Keratinocyte (primary cell): ENCODE measurements at regions not wholly inside any gene's neighbourhood (a gene's known extent, or its start where the extent isn't known, plus 50 kb on each side); places are given as distances from the start of the nearest gene placed in this dataset.
"Not testable (repeated sequence)": the region's sequence is repeated elsewhere in the genome, so short reads cannot be mapped to it uniquely, and the experiment has no call there.

Source experiments
- DNase-seq: peaks from one replicate; pipeline ENCODE4 v3.0.0-alpha.2; 2011; ENCODE audit warnings: low read depth, missing footprints, low spot score
- FAIRE-seq: peaks from 2 replicates; lab custom pipeline; 2011; peaks lifted over from hg19 to GRCh38; lab: Jason Lieb, UNC
- H2AFZ ChIP-seq: 2 replicates; pipeline ENCODE4 v1.6.0; 2012; ENCODE audit warnings: low read length, control low read depth, inconsistent platforms; ENCODE audit not compliant: control insufficient read depth
- H3K27ac ChIP-seq: 2 replicates; pipeline ENCODE4 v1.5.1; 2011; ENCODE audit warnings: low read length; ENCODE audit not compliant: control insufficient read depth, insufficient read depth
- H3K27me3 ChIP-seq: 3 replicates; pipeline ENCODE4 v1.6.0; 2011; ENCODE audit warnings: low read length; ENCODE audit not compliant: control insufficient read depth, insufficient read depth; ENCODE audit errors: extremely low read depth
- H3K36me3 ChIP-seq, 2 experiments: 2 replicates in 1 of 2; 3 replicates in 1 of 2; pipeline ENCODE4 v1.5.1; 2011; ENCODE audit warnings: low read length in 2 of 2, mild to moderate bottlenecking in 1 of 2; ENCODE audit not compliant: control insufficient read depth in 2 of 2, insufficient read depth in 2 of 2; ENCODE audit errors: extremely low read depth in 1 of 2
- H3K4me1 ChIP-seq: 3 replicates; pipeline ENCODE4 v1.5.1; 2011; ENCODE audit warnings: low read length; ENCODE audit not compliant: control insufficient read depth, insufficient read depth; ENCODE audit errors: extremely low read depth
- H3K4me2 ChIP-seq: 3 replicates; pipeline ENCODE4 v1.6.0; 2011; ENCODE audit warnings: low read depth, low read length; ENCODE audit not compliant: control insufficient read depth, insufficient read depth; ENCODE audit errors: extremely low read depth
- H3K4me3 ChIP-seq, 3 experiments: fragments of 200-600 bp in 1 of 3; sonication (generic) in 1 of 3; 2 replicates in 2 of 3; 3 replicates in 1 of 3; pipeline ENCODE4 v1.5.1; 2011 to 2016; ENCODE audit warnings: low read length in 3 of 3, mild to moderate bottlenecking in 3 of 3, control low read depth in 2 of 3, inconsistent platforms in 1 of 3, low read depth in 1 of 3, mixed read lengths in 1 of 3, mixed run types in 1 of 3, moderate library complexity in 1 of 3; ENCODE audit not compliant: control insufficient read depth in 2 of 3, insufficient read depth in 2 of 3; ENCODE audit errors: extremely low read depth in 1 of 3
- H3K79me2 ChIP-seq: 2 replicates; pipeline ENCODE4 v1.6.0; 2012; ENCODE audit warnings: low read length; ENCODE audit not compliant: control insufficient read depth, insufficient read depth
- H3K9ac ChIP-seq: 3 replicates; pipeline ENCODE4 v1.6.0; 2011; ENCODE audit warnings: low read length; ENCODE audit not compliant: control insufficient read depth, insufficient read depth; ENCODE audit errors: extremely low read depth
- H3K9me1 ChIP-seq: 3 replicates; pipeline ENCODE4 v1.6.0; 2011; ENCODE audit warnings: low read length; ENCODE audit not compliant: control insufficient read depth, insufficient read depth; ENCODE audit errors: extremely low read depth
- H3K9me3 ChIP-seq: 2 replicates; pipeline ENCODE4 v1.5.1; 2012; ENCODE audit warnings: low read depth, low read length; ENCODE audit not compliant: control insufficient read depth
- H4K20me1 ChIP-seq: 3 replicates; pipeline ENCODE4 v1.6.0; 2011; ENCODE audit warnings: low read length; ENCODE audit not compliant: control insufficient read depth, insufficient read depth; ENCODE audit errors: extremely low read depth
- EZH2 ChIP-seq: IDR thresholded peaks from one replicate; pipeline ENCODE4 v1.6.1; 2012; ENCODE audit warnings: inconsistent platforms, mild to moderate bottlenecking, low read length, moderate library complexity
- dilution Hi-C: fragments of 300-500 bp; cut with MboI; formaldehyde crosslinking; loops from one replicate; pipeline ENCODE4 v1.7.0; 2020; ENCODE audit warnings: low sequenced_read_pairs; ENCODE audit not compliant: extremely low pct_ligation_motif_present
- TF ChIP-seq, protein P1 (sequence below), 3 experiments: IDR thresholded peaks in 1 of 3; conservative IDR thresholded peaks in 1 of 3; optimal IDR thresholded peaks in 1 of 3; 2 replicates in 2 of 3; 3 replicates in 1 of 3; pipeline versions ENCODE3 to v1.5.1; 2011; ENCODE audit warnings: low read length in 3 of 3, mild to moderate bottlenecking in 3 of 3, moderate library complexity in 2 of 3, control low read depth in 1 of 3, inconsistent platforms in 1 of 3; ENCODE audit not compliant: insufficient read depth in 2 of 3; ENCODE audit errors: extremely low read depth in 1 of 3

DNA sequence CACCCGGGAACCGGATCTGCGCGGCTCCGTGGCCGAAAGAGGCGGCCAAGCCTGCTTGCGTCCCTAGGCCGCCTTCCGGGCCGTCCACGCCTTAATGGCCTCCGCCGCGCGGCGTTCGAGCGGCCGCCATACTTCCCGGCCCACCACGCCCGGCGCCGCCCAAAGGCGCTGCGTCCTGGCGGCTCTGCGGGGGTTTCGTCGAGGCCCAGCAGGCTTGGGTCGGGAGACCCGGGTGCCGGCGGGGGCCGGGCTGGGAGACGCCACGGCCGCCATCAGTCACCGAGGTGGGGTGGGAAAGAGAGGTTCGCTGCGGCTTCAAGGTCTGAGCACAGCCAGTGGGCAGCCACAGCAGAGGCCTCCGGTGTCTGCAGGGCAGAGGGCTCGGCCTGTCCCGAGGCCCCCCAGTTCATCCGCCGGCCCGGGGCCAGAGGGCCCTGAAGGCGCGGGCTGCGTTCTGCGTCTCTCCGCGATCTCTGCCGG lies 545.8 kb upstream of the CDH10 start:
- no peak overlapping the region for H3K4me3 ChIP-seq
- no peak overlapping the region for H2AFZ ChIP-seq
- no peaks in the 10 kb centered on the region for H4K20me1 ChIP-seq
- H3K79me2 ChIP-seq, result no peaks in the 10 kb centered on the region
- H3K9ac ChIP-seq, result no peak overlapping the region
- no peaks in the 10 kb centered on the region for H3K4me1 ChIP-seq
- no peaks in the 10 kb centered on the region for H3K9me3 ChIP-seq
- H3K27ac ChIP-seq, result no peak overlapping the region
- dilution Hi-C loops, result no loop called here
- no peaks in the 10 kb centered on the region for H3K9me1 ChIP-seq
- no peaks in the 10 kb centered on the region for H3K36me3 ChIP-seq
- TF ChIP-seq, protein P1, sequence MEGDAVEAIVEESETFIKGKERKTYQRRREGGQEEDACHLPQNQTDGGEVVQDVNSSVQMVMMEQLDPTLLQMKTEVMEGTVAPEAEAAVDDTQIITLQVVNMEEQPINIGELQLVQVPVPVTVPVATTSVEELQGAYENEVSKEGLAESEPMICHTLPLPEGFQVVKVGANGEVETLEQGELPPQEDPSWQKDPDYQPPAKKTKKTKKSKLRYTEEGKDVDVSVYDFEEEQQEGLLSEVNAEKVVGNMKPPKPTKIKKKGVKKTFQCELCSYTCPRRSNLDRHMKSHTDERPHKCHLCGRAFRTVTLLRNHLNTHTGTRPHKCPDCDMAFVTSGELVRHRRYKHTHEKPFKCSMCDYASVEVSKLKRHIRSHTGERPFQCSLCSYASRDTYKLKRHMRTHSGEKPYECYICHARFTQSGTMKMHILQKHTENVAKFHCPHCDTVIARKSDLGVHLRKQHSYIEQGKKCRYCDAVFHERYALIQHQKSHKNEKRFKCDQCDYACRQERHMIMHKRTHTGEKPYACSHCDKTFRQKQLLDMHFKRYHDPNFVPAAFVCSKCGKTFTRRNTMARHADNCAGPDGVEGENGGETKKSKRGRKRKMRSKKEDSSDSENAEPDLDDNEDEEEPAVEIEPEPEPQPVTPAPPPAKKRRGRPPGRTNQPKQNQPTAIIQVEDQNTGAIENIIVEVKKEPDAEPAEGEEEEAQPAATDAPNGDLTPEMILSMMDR (optimal IDR thresholded peaks at IDR 0.05 in 1 of 3, IDR thresholded peaks at IDR 0.05 in 1 of 3, conservative IDR thresholded peaks at IDR 0.05 in 1 of 3; ENCODE audit: extremely low read depth in 1 of 3, insufficient read depth in 2 of 3, low read length in 3 of 3), result no peak
- no peak for TF ChIP-seq EZH2
- H3K4me2 ChIP-seq, result no peak overlapping the region
- FAIRE-seq, result no peak
- no peak for DNase-seq
- no peaks in the 10 kb centered on the region for H3K27me3 ChIP-seq

- H3K79me2 ChIP-seq, result no peaks in the 10 kb centered on the region
- H3K9ac ChIP-seq, result no peak overlapping the region
- H4K20me1 ChIP-seq, result no peaks in the 10 kb centered on the region
- H3K27me3 ChIP-seq, result no peaks in the 10 kb centered on the region
- H3K4me1 ChIP-seq, result no peaks in the 10 kb centered on the region
- no peaks in the 10 kb centered on the region for H3K9me3 ChIP-seq
- H2AFZ ChIP-seq, result no peak overlapping the region
- no peak overlapping the region for H3K4me3 ChIP-seq
- no peak for DNase-seq
- H3K27ac ChIP-seq, result no peak overlapping the region
- TF ChIP-seq EZH2, result no peak
- TF ChIP-seq, protein P1 (optimal IDR thresholded peaks at IDR 0.05 in 1 of 3, IDR thresholded peaks at IDR 0.05 in 1 of 3, conservative IDR thresholded peaks at IDR 0.05 in 1 of 3; ENCODE audit: extremely low read depth in 1 of 3, insufficient read depth in 2 of 3, low read length in 3 of 3), result no peak
- FAIRE-seq, result no peak
- no peaks in the 10 kb centered on the region for H3K36me3 ChIP-seq
- dilution Hi-C loops, result no loop called here
- H3K9me1 ChIP-seq, result no peaks in the 10 kb centered on the region
- H3K4me2 ChIP-seq, result no peak overlapping the region
These were observed 536.5 kb upstream of the CDH10 start for GRCh38 chr5:25181249-25181648.

GRCh38 chr5:25162616-25163015 lies 517.8 kb upstream of the CDH10 start:
- H2AFZ ChIP-seq, FAIRE-seq, H3K9me3 ChIP-seq, H4K20me1 ChIP-seq, H3K4me1 ChIP-seq, H3K27ac ChIP-seq, H3K9me1 ChIP-seq, H3K79me2 ChIP-seq, H3K36me3 ChIP-seq, H3K4me3 ChIP-seq, dilution Hi-C loops, DNase-seq, H3K27me3 ChIP-seq, H3K9ac ChIP-seq, H3K4me2 ChIP-seq: not testable (repeated sequence)
